Stimulated activated naive B cell treated with anti-CD40 and anti-IgM and Interleukin-4, amounts not matched to agents 10 μg/mL and 1 μg/mL and 100 μg/mL, for 72 hours (primary cell): ENCODE measurements at regions not wholly inside any gene's neighbourhood (a gene's known extent, or its start where the extent isn't known, plus 50 kb on each side); places are given as distances from the start of the nearest gene placed in this dataset.

ENCODE experiments used
- ATAC-seq, 2 donors: fragments of 150-1000 bp; cut with Tn5 transposase; replicated peaks; 2 replicates each; pipeline ENCODE4 v1.10.0; 2021; ENCODE audit warnings: moderate library complexity in 1 of 2
- DNase-seq: peaks from one replicate; pipeline ENCODE4 v3.0.0; 2021
- H3K27ac Mint-ChIP-seq: one replicate; pipeline ENCODE4 v1.8.0; 2022; ENCODE audit warnings: mild to moderate bottlenecking, mixed read lengths
- H3K27me3 Mint-ChIP-seq, 2 donors: one replicate each; pipeline ENCODE4 v1.8.0; 2022; ENCODE audit warnings: mixed read lengths in 2 of 2
- H3K36me3 Mint-ChIP-seq, 2 donors: one replicate each; pipeline ENCODE4 v1.8.0; 2022; ENCODE audit warnings: mixed read lengths in 2 of 2, mild to moderate bottlenecking in 1 of 2
- H3K4me1 Mint-ChIP-seq, 2 donors: one replicate each; pipeline ENCODE4 v1.8.0; 2022; ENCODE audit warnings: mixed read lengths in 2 of 2, mild to moderate bottlenecking in 1 of 2
- H3K4me3 Mint-ChIP-seq, 2 donors: one replicate each; pipeline ENCODE4 v1.8.0; 2022; ENCODE audit warnings: mild to moderate bottlenecking in 2 of 2, mixed read lengths in 2 of 2, moderate library complexity in 1 of 2
- H3K9me3 Mint-ChIP-seq, 2 donors: one replicate each; pipeline ENCODE4 v1.8.0; 2022; ENCODE audit warnings: mixed read lengths in 2 of 2, mild to moderate bottlenecking in 1 of 2

GRCh38 chr1:216927633-216928032 is 204.4 kb upstream of the ESRRG start:
- no peak for ATAC-seq
- Mint-ChIP-seq H3K27ac (no peak overlapping the region), H3K4me1 (no peaks in the 10 kb centered on the region), H3K36me3 (no peaks in the 10 kb centered on the region), H3K27me3 (no peaks in the 10 kb centered on the region), H3K4me3 (no peak overlapping the region), H3K9me3 (peaks cover 0 to 3% of the 10 kb centered on the region in 2 donors)
- DNase-seq: no peak

- no peak for ATAC-seq
- peaks cover 0 to 3% of the 10 kb centered on the region in 2 donors for H3K9me3 Mint-ChIP-seq
Observed at GRCh38 chr1:216926720-216927510, 203.7 kb upstream of the ESRRG start.

GRCh38 chr1:216925962-216926625 is 202.9 kb upstream of the ESRRG start:
- H3K4me1 Mint-ChIP-seq: no peaks in the 10 kb centered on the region
- no peak overlapping the region for H3K4me3 Mint-ChIP-seq
- H3K9me3 Mint-ChIP-seq: no peaks in the 10 kb centered on the region
- H3K36me3 Mint-ChIP-seq: no peaks in the 10 kb centered on the region
- H3K27ac Mint-ChIP-seq: no peak overlapping the region
- no peaks in the 10 kb centered on the region for H3K27me3 Mint-ChIP-seq
- DNase-seq: no peak
- ATAC-seq: no peak

More at GRCh38 chr1:216926720-216927510, 203.7 kb upstream of the ESRRG start:
- H3K27ac Mint-ChIP-seq: no peak overlapping the region
- H3K4me1 Mint-ChIP-seq: no peaks in the 10 kb centered on the region
- no peak overlapping the region for H3K4me3 Mint-ChIP-seq
- no peaks in the 10 kb centered on the region for H3K27me3 Mint-ChIP-seq
- no peak for DNase-seq
- H3K36me3 Mint-ChIP-seq: no peaks in the 10 kb centered on the region

GRCh38 chr1:216924732-216925131 is 201.5 kb upstream of the ESRRG start:
- DNase-seq (no peak), ATAC-seq (no peak)
- H3K9me3 Mint-ChIP-seq: no peaks in the 10 kb centered on the region
- H3K4me3 Mint-ChIP-seq: no peak overlapping the region
- no peaks in the 10 kb centered on the region for H3K27me3 Mint-ChIP-seq
- no peaks in the 10 kb centered on the region for H3K36me3 Mint-ChIP-seq
- H3K4me1 Mint-ChIP-seq: no peaks in the 10 kb centered on the region
- no peak overlapping the region for H3K27ac Mint-ChIP-seq

- ATAC-seq (no peak), DNase-seq (no peak)
- no peaks in the 10 kb centered on the region for H3K36me3 Mint-ChIP-seq
- no peaks in the 10 kb centered on the region for H3K27me3 Mint-ChIP-seq
- no peak overlapping the region for H3K4me3 Mint-ChIP-seq
- H3K9me3 Mint-ChIP-seq: no peaks in the 10 kb centered on the region
- H3K4me1 Mint-ChIP-seq: no peaks in the 10 kb centered on the region
- H3K27ac Mint-ChIP-seq: no peak overlapping the region
Observed at GRCh38 chr1:216923601-216924000, 200.4 kb upstream of the ESRRG start.

GRCh38 chr1:216922406-216922805 is 199.2 kb upstream of the ESRRG start:
- no peak for ATAC-seq

GRCh38 chr1:216921866-216922265 is 198.6 kb upstream of the ESRRG start:
- no peaks in the 10 kb centered on the region for H3K4me1 Mint-ChIP-seq
- no peaks in the 10 kb centered on the region for H3K9me3 Mint-ChIP-seq
- no peak for ATAC-seq
- no peaks in the 10 kb centered on the region for H3K27me3 Mint-ChIP-seq
- no peak overlapping the region for H3K27ac Mint-ChIP-seq
- no peak for DNase-seq
- no peak overlapping the region for H3K4me3 Mint-ChIP-seq
- H3K36me3 Mint-ChIP-seq: no peaks in the 10 kb centered on the region

More at GRCh38 chr1:216922406-216922805, 199.2 kb upstream of the ESRRG start:
- no peaks in the 10 kb centered on the region for H3K36me3 Mint-ChIP-seq
- no peak overlapping the region for H3K27ac Mint-ChIP-seq
- no peak for DNase-seq
- no peaks in the 10 kb centered on the region for H3K9me3 Mint-ChIP-seq
- H3K4me3 Mint-ChIP-seq: no peak overlapping the region
- H3K27me3 Mint-ChIP-seq: no peaks in the 10 kb centered on the region
- no peaks in the 10 kb centered on the region for H3K4me1 Mint-ChIP-seq

- Mint-ChIP-seq H3K4me3 (no peak overlapping the region), H3K36me3 (no peaks in the 10 kb centered on the region), H3K4me1 (no peaks in the 10 kb centered on the region), H3K27ac (no peak overlapping the region), H3K27me3 (no peaks in the 10 kb centered on the region), H3K9me3 (peaks cover 2 to 6% of the 10 kb centered on the region in 2 donors)
- DNase-seq: no peak
- ATAC-seq: no peak
Observed at GRCh38 chr1:216919060-216919970, 196.1 kb upstream of the ESRRG start.

GRCh38 chr1:216916890-216917438 is 193.7 kb upstream of the ESRRG start:
- no peak for DNase-seq

GRCh38 chr1:216914974-216915373 is 191.7 kb upstream of the ESRRG start:
- no peak overlapping the region for H3K4me3 Mint-ChIP-seq
- no peak for DNase-seq
- H3K4me1 Mint-ChIP-seq: no peaks in the 10 kb centered on the region
- ATAC-seq: no peak
- H3K27me3 Mint-ChIP-seq: no peaks in the 10 kb centered on the region
- H3K27ac Mint-ChIP-seq: no peak overlapping the region
- H3K9me3 Mint-ChIP-seq: peaks cover 4 to 6% of the 10 kb centered on the region in 2 donors
- H3K36me3 Mint-ChIP-seq: no peaks in the 10 kb centered on the region

More at GRCh38 chr1:216916890-216917438, 193.7 kb upstream of the ESRRG start:
- ATAC-seq: no peak
- Mint-ChIP-seq H3K4me1 (no peaks in the 10 kb centered on the region), H3K27me3 (no peaks in the 10 kb centered on the region), H3K27ac (no peak overlapping the region), H3K36me3 (no peaks in the 10 kb centered on the region), H3K4me3 (no peak overlapping the region), H3K9me3 (peaks cover 2 to 6% of the 10 kb centered on the region in 2 donors)

GRCh38 chr1:216913976-216914375 is 190.7 kb upstream of the ESRRG start:
- ATAC-seq (no peak), DNase-seq (no peak)
- Mint-ChIP-seq H3K4me1 (no peaks in the 10 kb centered on the region), H3K27ac (no peak overlapping the region), H3K36me3 (no peaks in the 10 kb centered on the region), H3K9me3 (peaks cover 4 to 6% of the 10 kb centered on the region in 2 donors), H3K27me3 (no peaks in the 10 kb centered on the region), H3K4me3 (no peak overlapping the region)

GRCh38 chr1:216910081-216910840 is 187.0 kb upstream of the ESRRG start:
- H3K9me3 Mint-ChIP-seq: peaks cover 4% of the 10 kb centered on the region in 2 donors
- H3K27me3 Mint-ChIP-seq: no peaks in the 10 kb centered on the region
- no peak overlapping the region for H3K27ac Mint-ChIP-seq
- no peak for DNase-seq
- no peaks in the 10 kb centered on the region for H3K36me3 Mint-ChIP-seq
- H3K4me3 Mint-ChIP-seq: no peak overlapping the region
- ATAC-seq: no peak
- H3K4me1 Mint-ChIP-seq: no peaks in the 10 kb centered on the region

- Mint-ChIP-seq H3K4me1 (no peaks in the 10 kb centered on the region), H3K27me3 (no peaks in the 10 kb centered on the region), H3K27ac (no peak overlapping the region), H3K9me3 (peaks cover 0 to 3% of the 10 kb centered on the region in 2 donors), H3K4me3 (no peak overlapping the region), H3K36me3 (no peaks in the 10 kb centered on the region)
- DNase-seq (no peak), ATAC-seq (no peak)
Observed at GRCh38 chr1:216908126-216908525, 184.9 kb upstream of the ESRRG start.
